H54 (cell line): ENCODE measurements at regions not wholly inside any gene's neighbourhood (a gene's known extent, or its start where the extent isn't known, plus 50 kb on each side); places are given as distances from the start of the nearest gene placed in this dataset.

ENCODE experiments used
- DNase-seq: peaks from one replicate; pipeline ENCODE4 v3.0.0; 2011; ENCODE audit warnings: low spot score, mixed read lengths; ENCODE audit not compliant: insufficient read length
- FAIRE-seq: peaks from 3 replicates; lab custom pipeline; 2011; peaks lifted over from hg19 to GRCh38; lab: Jason Lieb, UNC
- POLR2A ChIP-seq: IDR thresholded peaks from 2 replicates; pipeline ENCODE4 v1.6.1; 2011; ENCODE audit warnings: low read depth, mild to moderate bottlenecking, low read length

- no peak for DNase-seq
- TF ChIP-seq POLR2A = no peak
- FAIRE-seq = no peak
Observed at GRCh38 chr16:79899716-79900115, 299.2 kb upstream of the MAF start.

- DNase-seq = no peak
- FAIRE-seq = no peak
- TF ChIP-seq POLR2A = no peak
Observed at GRCh38 chr16:79899316-79899715, 298.8 kb upstream of the MAF start.

GRCh38 chr16:79898703-79899102 is 298.2 kb upstream of the MAF start:
- TF ChIP-seq POLR2A = no peak
- no peak for FAIRE-seq
- no peak for DNase-seq

- DNase-seq (no peak), FAIRE-seq (no peak)
- no peak for TF ChIP-seq POLR2A
Observed at GRCh38 chr16:79897453-79898146, 297.1 kb upstream of the MAF start.

GRCh38 chr16:79897104-79897452 is 296.5 kb upstream of the MAF start:
- DNase-seq = no peak
- TF ChIP-seq POLR2A = no peak
- FAIRE-seq = no peak

GRCh38 chr16:79895917-79896203 is 295.3 kb upstream of the MAF start:
- FAIRE-seq (no peak), DNase-seq (no peak)
- no peak for TF ChIP-seq POLR2A

- no peak for FAIRE-seq
- TF ChIP-seq POLR2A = no peak
- no peak for DNase-seq
Observed at GRCh38 chr16:79895053-79895916, 294.7 kb upstream of the MAF start.

GRCh38 chr16:79893445-79893844 is 292.9 kb upstream of the MAF start:
- no peak for FAIRE-seq
- no peak for TF ChIP-seq POLR2A
- DNase-seq = no peak

- DNase-seq (no peak), FAIRE-seq (no peak)
- no peak for TF ChIP-seq POLR2A
Observed at GRCh38 chr16:79892278-79892677, 291.7 kb upstream of the MAF start.

- no peak for TF ChIP-seq POLR2A
- no peak for DNase-seq
- no peak for FAIRE-seq
Observed at GRCh38 chr16:79891458-79891857, 290.9 kb upstream of the MAF start.

GRCh38 chr16:79887541-79888540 is 287.3 kb upstream of the MAF start:
- FAIRE-seq = no peak
- DNase-seq = no peak
- TF ChIP-seq POLR2A = no peak

- TF ChIP-seq POLR2A = no peak
- DNase-seq = no peak
Observed at GRCh38 chr16:79885320-79885719, 284.8 kb upstream of the MAF start.

GRCh38 chr16:79883494-79883893 is 283.0 kb upstream of the MAF start:
- no peak for FAIRE-seq
- no peak for TF ChIP-seq POLR2A

More at GRCh38 chr16:79885320-79885719, 284.8 kb upstream of the MAF start:
- FAIRE-seq = no peak

More at GRCh38 chr16:79883494-79883893, 283.0 kb upstream of the MAF start:
- DNase-seq = no peak
